ENCODE measurements at regions not wholly inside any gene's neighbourhood (a gene's known extent, or its start where the extent isn't known, plus 50 kb on each side); places are given as distances from the start of the nearest gene placed in this dataset.

- DNase-seq = no peak
- no peak overlapping the region for H3K4me3 ChIP-seq (ENCODE audit: control insufficient read depth in 1 of 7, extremely low read depth in 1 of 7, insufficient read depth in 4 of 7, low read depth in 2 of 7, low read length in 6 of 7)
- H3K9me3 ChIP-seq (ENCODE audit: control extremely low read depth in 1 of 5, control insufficient read depth in 4 of 5, insufficient read depth in 2 of 5, low read depth in 1 of 5, low read length in 4 of 5) = peaks cover 0 to 3% (median 0%) of the 10 kb centered on the region in 5 experiments
- CTCF ChIA-PET = no interaction called here
- no peaks in the 10 kb centered on the region for H3K4me1 ChIP-seq (ENCODE audit: control extremely low read depth in 1 of 4, control insufficient read depth in 4 of 4, insufficient read depth in 4 of 4, low read length in 3 of 4)
- POLR2A ChIA-PET = no interaction called here
- no peaks in the 10 kb centered on the region for H3K27me3 ChIP-seq (replicated peaks in 2 of 5; ENCODE audit: control insufficient read depth in 4 of 5, insufficient read depth in 5 of 5, low read length in 4 of 5)
- no peaks in the 10 kb centered on the region for H3K36me3 ChIP-seq (ENCODE audit: control insufficient read depth in 4 of 4, insufficient read depth in 4 of 4, low read length in 3 of 4)
- WGBS (ENCODE audit: insufficient coverage) = 88% methylated on average over 7 of the region's 10 CpGs
- no peak overlapping the region for H3K27ac ChIP-seq (ENCODE audit: insufficient read depth in 1 of 2, low read depth in 1 of 2, low read length in 2 of 2, poor library complexity in 1 of 2, severe bottlenecking in 2 of 2)
Measured at GRCh38 chr19:29098863-29099481, 114.0 kb downstream of the UQCRFS1 start.

- H3K4me3 ChIP-seq (ENCODE audit: control insufficient read depth in 1 of 7, extremely low read depth in 1 of 7, insufficient read depth in 4 of 7, low read depth in 2 of 7, low read length in 6 of 7) = no peak overlapping the region
- POLR2A ChIA-PET = no interaction called here
- H3K36me3 ChIP-seq (ENCODE audit: control insufficient read depth in 4 of 4, insufficient read depth in 4 of 4, low read length in 3 of 4) = no peaks in the 10 kb centered on the region
- peaks cover 0 to 2% (median 0%) of the 10 kb centered on the region in 5 experiments for H3K9me3 ChIP-seq (ENCODE audit: control extremely low read depth in 1 of 5, control insufficient read depth in 4 of 5, insufficient read depth in 2 of 5, low read depth in 1 of 5, low read length in 4 of 5)
- 85% methylated on average over 8 of the region's 8 CpGs for WGBS (ENCODE audit: insufficient coverage)
- no peak overlapping the region for H3K27ac ChIP-seq (ENCODE audit: insufficient read depth in 1 of 2, low read depth in 1 of 2, low read length in 2 of 2, poor library complexity in 1 of 2, severe bottlenecking in 2 of 2)
- no peaks in the 10 kb centered on the region for H3K27me3 ChIP-seq (replicated peaks in 2 of 5; ENCODE audit: control insufficient read depth in 4 of 5, insufficient read depth in 5 of 5, low read length in 4 of 5)
- no peak for DNase-seq
- H3K4me1 ChIP-seq (ENCODE audit: control extremely low read depth in 1 of 4, control insufficient read depth in 4 of 4, insufficient read depth in 4 of 4, low read length in 3 of 4) = no peaks in the 10 kb centered on the region
- CTCF ChIA-PET = no interaction called here
Measured at GRCh38 chr19:29098091-29098490, 114.9 kb downstream of the UQCRFS1 start.

GRCh38 chr19:29096896-29097295 is 116.1 kb downstream of the UQCRFS1 start:
- ChIA-PET POLR2A (no interaction called here), CTCF (no interaction called here)
- no peaks in the 10 kb centered on the region for H3K4me1 ChIP-seq (ENCODE audit: control extremely low read depth in 1 of 4, control insufficient read depth in 4 of 4, insufficient read depth in 4 of 4, low read length in 3 of 4)
- peaks cover 0 to 2% (median 0%) of the 10 kb centered on the region in 5 experiments for H3K9me3 ChIP-seq (ENCODE audit: control extremely low read depth in 1 of 5, control insufficient read depth in 4 of 5, insufficient read depth in 2 of 5, low read depth in 1 of 5, low read length in 4 of 5)
- no peak overlapping the region for H3K4me3 ChIP-seq (ENCODE audit: control insufficient read depth in 1 of 7, extremely low read depth in 1 of 7, insufficient read depth in 4 of 7, low read depth in 2 of 7, low read length in 6 of 7)
- H3K36me3 ChIP-seq (ENCODE audit: control insufficient read depth in 4 of 4, insufficient read depth in 4 of 4, low read length in 3 of 4) = no peaks in the 10 kb centered on the region
- no peaks in the 10 kb centered on the region for H3K27me3 ChIP-seq (replicated peaks in 2 of 5; ENCODE audit: control insufficient read depth in 4 of 5, insufficient read depth in 5 of 5, low read length in 4 of 5)
- WGBS (ENCODE audit: insufficient coverage) = 57% methylated on average over 2 of the region's 2 CpGs
- no peak overlapping the region for H3K27ac ChIP-seq (ENCODE audit: insufficient read depth in 1 of 2, low read depth in 1 of 2, low read length in 2 of 2, poor library complexity in 1 of 2, severe bottlenecking in 2 of 2)
- DNase-seq = no peak

- CTCF ChIA-PET = no interaction called here
- WGBS (ENCODE audit: insufficient coverage) = no CpG with 5 or more reads among the region's 6 CpGs
Measured at GRCh38 chr19:29093553-29093908, 119.4 kb downstream of the UQCRFS1 start.

GRCh38 chr19:29092712-29093552 is 120.0 kb downstream of the UQCRFS1 start:
- Histone ChIP-seq H3K27ac (ENCODE audit: insufficient read depth in 1 of 2, low read depth in 1 of 2, low read length in 2 of 2, poor library complexity in 1 of 2, severe bottlenecking in 2 of 2) (no peak overlapping the region), H3K27me3 (replicated peaks in 2 of 5; ENCODE audit: control insufficient read depth in 4 of 5, insufficient read depth in 5 of 5, low read length in 4 of 5) (peaks cover 0 to 2% (median 0%) of the 10 kb centered on the region in 5 experiments), H3K4me1 (ENCODE audit: control extremely low read depth in 1 of 4, control insufficient read depth in 4 of 4, insufficient read depth in 4 of 4, low read length in 3 of 4) (no peaks in the 10 kb centered on the region), H3K4me3 (ENCODE audit: control insufficient read depth in 1 of 7, extremely low read depth in 1 of 7, insufficient read depth in 4 of 7, low read depth in 2 of 7, low read length in 6 of 7) (no peak overlapping the region), H3K9me3 (ENCODE audit: control extremely low read depth in 1 of 5, control insufficient read depth in 4 of 5, insufficient read depth in 2 of 5, low read depth in 1 of 5, low read length in 4 of 5) (no peaks in the 10 kb centered on the region), H3K36me3 (ENCODE audit: control insufficient read depth in 4 of 4, insufficient read depth in 4 of 4, low read length in 3 of 4) (no peaks in the 10 kb centered on the region)
- ChIA-PET CTCF (no interaction called here), POLR2A (no interaction called here)
- no peak for DNase-seq
- 94% methylated on average over 34 of the region's 41 CpGs for WGBS (ENCODE audit: insufficient coverage)

More at GRCh38 chr19:29093553-29093908, 119.4 kb downstream of the UQCRFS1 start:
- H3K27ac ChIP-seq (ENCODE audit: insufficient read depth in 1 of 2, low read depth in 1 of 2, low read length in 2 of 2, poor library complexity in 1 of 2, severe bottlenecking in 2 of 2) = no peak overlapping the region
- H3K9me3 ChIP-seq (ENCODE audit: control extremely low read depth in 1 of 5, control insufficient read depth in 4 of 5, insufficient read depth in 2 of 5, low read depth in 1 of 5, low read length in 4 of 5) = no peaks in the 10 kb centered on the region
- H3K27me3 ChIP-seq (replicated peaks in 2 of 5; ENCODE audit: control insufficient read depth in 4 of 5, insufficient read depth in 5 of 5, low read length in 4 of 5) = peaks cover 0 to 2% (median 0%) of the 10 kb centered on the region in 5 experiments
- no peak overlapping the region for H3K4me3 ChIP-seq (ENCODE audit: control insufficient read depth in 1 of 7, extremely low read depth in 1 of 7, insufficient read depth in 4 of 7, low read depth in 2 of 7, low read length in 6 of 7)
- H3K36me3 ChIP-seq (ENCODE audit: control insufficient read depth in 4 of 4, insufficient read depth in 4 of 4, low read length in 3 of 4) = no peaks in the 10 kb centered on the region
- POLR2A ChIA-PET = no interaction called here
- no peak for DNase-seq
- no peaks in the 10 kb centered on the region for H3K4me1 ChIP-seq (ENCODE audit: control extremely low read depth in 1 of 4, control insufficient read depth in 4 of 4, insufficient read depth in 4 of 4, low read length in 3 of 4)

GRCh38 chr19:29090783-29091526 is 122.0 kb downstream of the UQCRFS1 start:
- CTCF ChIA-PET = no interaction called here
- H3K36me3 ChIP-seq (ENCODE audit: control insufficient read depth in 4 of 4, insufficient read depth in 4 of 4, low read length in 3 of 4) = no peaks in the 10 kb centered on the region
- WGBS (ENCODE audit: insufficient coverage) = 59% methylated on average over 4 of the region's 7 CpGs

More at GRCh38 chr19:29090783-29091526, 122.0 kb downstream of the UQCRFS1 start:
- peaks cover 0 to 2% (median 0%) of the 10 kb centered on the region in 5 experiments for H3K27me3 ChIP-seq (replicated peaks in 2 of 5; ENCODE audit: control insufficient read depth in 4 of 5, insufficient read depth in 5 of 5, low read length in 4 of 5)
- H3K27ac ChIP-seq (ENCODE audit: insufficient read depth in 1 of 2, low read depth in 1 of 2, low read length in 2 of 2, poor library complexity in 1 of 2, severe bottlenecking in 2 of 2) = no peak overlapping the region
- POLR2A ChIA-PET = no interaction called here
- DNase-seq = no peak
- H3K4me3 ChIP-seq (ENCODE audit: control insufficient read depth in 1 of 7, extremely low read depth in 1 of 7, insufficient read depth in 4 of 7, low read depth in 2 of 7, low read length in 6 of 7) = no peak overlapping the region
- H3K4me1 ChIP-seq (ENCODE audit: control extremely low read depth in 1 of 4, control insufficient read depth in 4 of 4, insufficient read depth in 4 of 4, low read length in 3 of 4) = no peaks in the 10 kb centered on the region
- no peaks in the 10 kb centered on the region for H3K9me3 ChIP-seq (ENCODE audit: control extremely low read depth in 1 of 5, control insufficient read depth in 4 of 5, insufficient read depth in 2 of 5, low read depth in 1 of 5, low read length in 4 of 5)

All from common myeloid progenitor, CD34-positive (primary cell).